G401 (cell line): ENCODE measurements at regions not wholly inside any gene's neighbourhood (a gene's known extent, or its start where the extent isn't known, plus 50 kb on each side); places are given as distances from the start of the nearest gene placed in this dataset.
A peak's percentile ranks its signal among the peaks of the same experiment; 100 is the strongest.
"Not testable (repeated sequence)": the region's sequence is repeated elsewhere in the genome, so short reads cannot be mapped to it uniquely, and the experiment has no call there.

ENCODE experiments used
- DNase-seq: peaks from one replicate; pipeline ENCODE4 v3.0.0-alpha.2; 2015; ENCODE audit warnings: low spot score
- in situ Hi-C: cut with HindIII; loops from 2 replicates; pipeline ENCODE4 v1.10.0; 2016; ENCODE audit warnings: low sequenced_read_pairs, mixed read lengths

- no peak for DNase-seq
- in situ Hi-C loops = no loop called here
Observed at GRCh38 chr14:71231521-71232393, 324.5 kb downstream of the PCNX1 start.

- in situ Hi-C loops = no loop called here
- no peak for DNase-seq
Observed at GRCh38 chr14:71232506-71232905, 325.2 kb downstream of the PCNX1 start.

- peak; percentile 22 for DNase-seq
- in situ Hi-C loops = no loop called here
Observed at GRCh38 chr14:71235875-71236274, 328.6 kb downstream of the PCNX1 start.

- DNase-seq = no peak
- in situ Hi-C loops = no loop called here
Observed at GRCh38 chr14:71236487-71236886, 329.2 kb downstream of the PCNX1 start.

GRCh38 chr14:71237556-71237955 is 330.3 kb downstream of the PCNX1 start:
- in situ Hi-C loops = no loop called here
- DNase-seq = no peak

DNA sequence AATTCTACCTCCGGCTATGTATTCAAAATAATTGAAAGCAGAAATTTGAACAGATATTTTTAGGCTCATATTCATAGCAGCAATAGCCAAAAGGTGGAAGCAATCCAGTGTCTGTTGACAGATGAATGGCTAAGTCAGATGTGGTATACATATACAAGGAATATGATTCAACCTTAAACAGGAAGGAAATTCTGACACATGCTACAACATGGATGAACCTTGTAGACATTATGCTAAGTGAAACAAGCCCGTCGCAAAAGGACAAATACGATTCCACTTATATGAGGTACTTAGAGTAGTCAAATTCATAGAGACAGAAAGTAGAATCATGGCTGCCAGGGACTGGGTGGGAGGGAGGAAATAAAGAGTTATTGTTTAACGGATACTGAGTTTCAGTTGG is 331.6 kb downstream of the PCNX1 start:
- DNase-seq = no peak
- in situ Hi-C loops = no loop called here

DNA sequence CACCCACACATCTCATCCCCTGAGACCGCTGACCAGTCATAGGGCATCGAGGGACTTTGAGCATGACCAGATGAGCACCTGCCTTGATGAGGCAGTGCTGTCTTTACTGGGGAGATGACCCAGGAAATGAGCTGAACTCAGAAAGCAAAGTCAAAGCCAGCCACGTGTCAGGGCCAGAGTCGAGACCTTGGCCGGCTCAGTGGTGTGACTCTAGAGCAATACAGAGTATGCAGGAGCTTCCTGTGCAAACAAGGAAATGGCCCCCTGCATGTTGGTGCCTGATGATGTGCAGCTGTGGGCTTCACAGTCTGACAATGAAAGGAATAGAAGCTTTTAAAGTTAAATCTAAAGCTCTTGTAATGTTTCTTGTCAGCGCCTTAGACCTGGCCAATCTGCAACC is 332.9 kb downstream of the PCNX1 start:
- no peak for DNase-seq
- in situ Hi-C loops = no loop called here

GRCh38 chr14:71240866-71241520 is 333.7 kb downstream of the PCNX1 start:
- in situ Hi-C loops = no loop called here

GRCh38 chr14:71242237-71242748 is 335.0 kb downstream of the PCNX1 start:
- DNase-seq = peak; percentile 1
- in situ Hi-C loops = no loop called here

More at GRCh38 chr14:71240866-71241520, 333.7 kb downstream of the PCNX1 start:
- no peak for DNase-seq

DNA sequence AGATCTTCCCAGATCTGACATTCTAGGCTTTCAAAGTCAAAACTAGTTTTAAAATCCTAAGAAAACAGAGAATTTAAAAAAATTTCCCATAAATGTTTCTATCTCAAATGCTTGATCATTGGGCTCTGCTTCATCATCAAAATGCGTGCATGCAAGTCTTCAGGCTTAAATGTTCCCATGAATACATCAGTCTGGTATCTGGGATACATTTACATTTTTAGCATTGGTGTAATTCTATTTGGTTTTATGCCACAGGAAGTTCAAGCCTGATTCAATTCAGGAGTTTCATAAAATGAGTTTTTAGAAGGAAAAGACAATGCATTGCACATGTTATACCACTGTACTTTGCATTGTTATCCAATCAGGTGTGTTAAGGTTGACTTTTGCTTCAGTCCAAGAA is 336.4 kb downstream of the PCNX1 start:
- DNase-seq = no peak
- in situ Hi-C loops = no loop called here

- in situ Hi-C loops = no loop called here
- no peak for DNase-seq
Observed at GRCh38 chr14:71244341-71244740, 337.1 kb downstream of the PCNX1 start.

GRCh38 chr14:71245659-71246361 is 338.6 kb downstream of the PCNX1 start:
- in situ Hi-C loops = no loop called here
- DNase-seq = no peak

DNA sequence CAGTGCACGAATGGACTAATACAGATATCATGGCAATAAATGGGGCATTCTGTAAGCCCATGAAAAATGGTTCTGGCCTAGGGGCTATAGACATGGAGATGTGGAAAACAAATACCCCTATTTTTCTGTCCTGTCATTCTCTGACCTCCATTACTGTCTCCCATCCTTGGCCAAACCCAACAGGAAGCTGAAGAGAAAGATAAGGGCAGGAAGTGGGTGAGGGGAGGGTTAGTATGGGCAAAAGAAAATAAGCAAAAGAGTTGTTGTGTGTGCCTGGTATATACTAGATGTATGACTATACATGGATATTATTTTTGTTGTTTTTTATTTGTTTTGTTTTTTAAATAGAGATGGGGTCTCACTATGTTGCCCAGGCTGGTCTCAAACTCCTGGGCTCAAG is 339.3 kb downstream of the PCNX1 start:
- DNase-seq = no peak
- in situ Hi-C loops = no loop called here

DNA sequence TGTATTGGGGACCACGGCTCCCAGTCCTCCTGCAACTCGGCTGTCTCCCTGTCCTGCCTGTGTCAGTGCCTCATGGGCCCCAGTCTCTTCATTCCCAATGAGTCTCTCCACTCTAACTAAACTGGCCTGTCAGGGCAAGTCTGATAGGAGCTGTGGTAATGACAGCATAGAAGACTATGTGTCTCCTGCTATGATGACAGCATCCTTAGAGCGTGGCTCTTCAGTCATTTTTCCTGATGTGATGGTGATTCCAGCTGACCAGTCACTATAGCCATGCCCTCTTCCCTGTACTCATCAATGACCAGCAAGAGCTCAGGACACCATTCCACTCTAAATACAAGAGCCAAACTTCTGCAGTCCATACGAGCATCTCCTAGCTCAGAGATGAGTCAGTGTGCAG is 339.8 kb downstream of the PCNX1 start:
- DNase-seq = no peak
- in situ Hi-C loops = no loop called here

DNA sequence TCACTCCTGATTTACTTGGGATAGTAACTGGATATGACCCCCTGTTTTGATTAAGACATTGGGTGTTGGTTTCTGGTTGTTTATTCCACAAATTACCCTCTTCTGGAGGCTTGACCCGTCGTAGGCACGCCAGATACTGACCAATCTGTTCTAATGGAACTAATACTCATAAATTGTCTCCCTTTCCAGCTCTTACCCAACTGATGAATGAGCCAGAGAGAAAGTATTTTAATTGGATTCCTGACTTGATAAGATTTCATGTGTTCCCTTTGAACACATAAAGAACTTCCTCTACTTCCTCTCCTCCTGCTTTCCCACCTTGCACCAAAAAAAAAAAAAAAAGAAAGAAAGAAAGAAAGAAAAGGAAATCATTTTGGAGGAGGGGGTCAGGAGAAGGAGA is 340.9 kb downstream of the PCNX1 start:
- no peak for DNase-seq
- in situ Hi-C loops = no loop called here

DNA sequence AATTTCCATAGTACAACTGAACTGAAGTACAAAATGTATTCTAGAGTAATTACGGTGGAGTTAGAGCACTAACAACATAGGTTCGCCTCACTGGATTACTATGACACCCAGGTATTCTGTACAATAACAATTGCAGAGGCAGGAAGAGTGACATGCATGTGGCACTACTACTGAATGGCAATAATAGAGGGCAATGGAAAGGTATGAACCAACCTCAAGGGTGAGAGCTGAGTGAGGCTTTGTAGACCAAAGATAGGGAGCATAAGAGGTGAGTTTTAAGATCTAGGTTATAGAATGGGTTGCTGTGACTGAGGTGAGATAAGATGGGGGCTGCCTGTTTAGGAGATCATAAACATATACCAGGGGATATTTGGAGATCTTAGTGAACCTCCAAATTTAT is 343.1 kb downstream of the PCNX1 start:
- DNase-seq = no peak
- in situ Hi-C loops = no loop called here

- in situ Hi-C loops = no loop called here
- no peak for DNase-seq
Observed at GRCh38 chr14:71250791-71251190, 343.5 kb downstream of the PCNX1 start.

DNA sequence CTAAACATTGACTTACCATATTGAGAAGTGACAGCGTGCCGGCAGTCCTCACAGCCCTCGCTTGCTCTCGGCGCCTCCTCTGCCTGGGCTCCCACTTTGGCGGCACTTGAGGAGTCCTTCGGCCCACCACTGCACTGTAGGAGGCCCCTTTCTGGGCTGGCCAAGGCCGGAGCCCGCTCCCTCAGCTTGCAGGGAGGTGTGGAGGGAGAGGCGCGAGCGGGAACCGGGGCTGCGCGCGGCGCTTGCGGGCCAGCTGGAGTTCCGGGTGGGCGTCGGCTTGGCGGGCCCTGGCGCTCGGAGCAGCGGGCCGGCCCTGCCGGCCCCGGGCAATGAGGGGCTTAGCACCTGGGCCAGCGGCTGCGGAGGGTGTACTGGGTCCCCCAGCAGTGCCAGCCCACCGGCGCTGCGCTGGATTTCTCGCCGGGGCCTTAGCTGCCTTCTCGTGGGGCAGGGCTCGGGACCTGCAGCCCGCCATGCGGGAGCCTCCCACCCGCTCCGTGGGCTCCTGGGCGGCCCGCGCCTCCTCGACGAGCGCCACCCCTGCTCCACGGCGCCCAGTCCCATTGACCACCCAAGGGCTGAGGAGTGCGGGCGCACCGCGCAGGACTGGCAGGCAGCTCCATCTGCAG is 346.9 kb downstream of the PCNX1 start:
- in situ Hi-C loops, DNase-seq: not testable (repeated sequence)

DNA sequence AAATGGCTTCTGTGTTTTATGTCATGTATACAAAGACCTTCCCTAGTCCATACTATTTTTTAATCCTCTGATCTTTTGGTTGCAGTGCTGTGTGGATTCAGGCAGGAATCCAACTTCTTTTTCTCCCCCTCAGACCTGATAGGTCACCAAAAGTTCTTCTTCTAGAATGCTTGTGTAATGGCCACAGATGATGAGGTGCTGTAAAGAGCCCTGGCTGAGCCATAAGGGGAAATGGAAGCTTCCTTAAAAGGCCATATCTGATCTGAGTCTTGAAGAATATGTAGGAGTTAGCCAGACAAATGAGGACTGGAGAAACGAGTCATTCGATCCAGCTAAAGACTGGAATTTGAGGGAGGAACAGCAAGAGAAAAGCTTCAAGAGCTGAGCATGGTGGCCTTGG is 353.9 kb downstream of the PCNX1 start:
- no peak for DNase-seq
- in situ Hi-C loops = loop anchor here (10.0 kb wide), 1 partner anchor 66 kb away; no protein-coding TSS in a partner anchor
